Activated CD4-positive, CD25-positive, alpha-beta regulatory T cell treated with anti-CD3 and anti-CD28 coated beads, Interleukin-2, amount 50 U/mL, for 24 hours (primary cell): ENCODE measurements at regions not wholly inside any gene's neighbourhood (a gene's known extent, or its start where the extent isn't known, plus 50 kb on each side); places are given as distances from the start of the nearest gene placed in this dataset.
"Not testable (repeated sequence)": the region's sequence is repeated elsewhere in the genome, so short reads cannot be mapped to it uniquely, and the experiment has no call there.

Experiments used
- ATAC-seq, 2 donors: fragments of 150-1000 bp; cut with Tn5 transposase; one replicate each; pipeline ENCODE4 v1.10.0; 2021; ENCODE audit warnings: mild to moderate bottlenecking in 1 of 2, moderate library complexity in 1 of 2

GRCh38 chr2:189312643-189313042 lies 128.6 kb upstream of the WDR75 start:
- peak; percentile 30 to 60 for ATAC-seq

GRCh38 chr2:189318761-189319160 lies 122.5 kb upstream of the WDR75 start:
- ATAC-seq = no peak

GRCh38 chr2:189319424-189319823 lies 121.8 kb upstream of the WDR75 start:
- ATAC-seq = not testable (repeated sequence)

- no peak for ATAC-seq
These were observed 113.1 kb upstream of the WDR75 start for GRCh38 chr2:189327879-189328847.

- ATAC-seq = no peak
These were observed 112.4 kb upstream of the WDR75 start for GRCh38 chr2:189328848-189329245.

GRCh38 chr2:189336276-189336975 lies 104.8 kb upstream of the WDR75 start:
- no peak for ATAC-seq

- ATAC-seq = no peak
These were observed 103.6 kb upstream of the WDR75 start for GRCh38 chr2:189337656-189338055.

GRCh38 chr2:189338115-189338514 lies 103.2 kb upstream of the WDR75 start:
- ATAC-seq = no peak

GRCh38 chr2:189341077-189341476 lies 100.2 kb upstream of the WDR75 start:
- ATAC-seq = peak in 1 of 2 donors; percentile 60

- no peak for ATAC-seq
These were observed 97.2 kb upstream of the WDR75 start for GRCh38 chr2:189344043-189344442.

- ATAC-seq = peak; percentile 38 to 53
These were observed 93.7 kb upstream of the WDR75 start for GRCh38 chr2:189347540-189347939.

- no peak for ATAC-seq
These were observed 92.9 kb upstream of the WDR75 start for GRCh38 chr2:189348369-189348768.

GRCh38 chr2:189350540-189351209 lies 90.6 kb upstream of the WDR75 start:
- ATAC-seq = no peak

- ATAC-seq = not testable (repeated sequence)
These were observed 89.3 kb upstream of the WDR75 start for GRCh38 chr2:189351933-189352332.

GRCh38 chr2:189357375-189357774 lies 83.9 kb upstream of the WDR75 start:
- ATAC-seq = not testable (repeated sequence)

- ATAC-seq = no peak
These were observed 80.4 kb upstream of the WDR75 start for GRCh38 chr2:189360861-189361260.

GRCh38 chr2:189362283-189362682 lies 79.0 kb upstream of the WDR75 start:
- ATAC-seq = peak in 1 of 2 donors; percentile 55

GRCh38 chr2:189363559-189363958 lies 77.7 kb upstream of the WDR75 start:
- no peak for ATAC-seq

- ATAC-seq = no peak
These were observed 76.7 kb upstream of the WDR75 start for GRCh38 chr2:189364607-189365006.

GRCh38 chr2:189366349-189366748 lies 74.9 kb upstream of the WDR75 start:
- ATAC-seq = no peak

- ATAC-seq = no peak
These were observed 73.9 kb upstream of the WDR75 start for GRCh38 chr2:189367343-189367742.

- ATAC-seq = no peak
These were observed 71.7 kb upstream of the WDR75 start for GRCh38 chr2:189369566-189369965.

GRCh38 chr2:189370719-189371118 lies 70.6 kb upstream of the WDR75 start:
- ATAC-seq = no peak
